Prostate gland (tissue), 2 donors: ENCODE measurements at regions not wholly inside any gene's neighbourhood (a gene's known extent, or its start where the extent isn't known, plus 50 kb on each side); places are given as distances from the start of the nearest gene placed in this dataset.

ENCODE experiments used
- DNase-seq: peaks from one replicate; pipeline ENCODE4 v3.0.0-alpha.2; 2019; ENCODE audit warnings: low spot score
- H3K27ac ChIP-seq, 2 donors: fragments of 200-600 bp; sonication (generic); 2 replicates each; pipeline ENCODE4 v1.5.1; 2017 to 2019
- H3K27me3 ChIP-seq: fragments of 200-600 bp; sonication (generic); replicated peaks from 2 replicates; pipeline ENCODE4 v1.5.1; 2019; ENCODE audit not compliant: insufficient read depth
- H3K36me3 ChIP-seq, 2 donors: fragments of 200-600 bp; sonication (generic); 1 replicate in 1 of 2; 2 replicates in 1 of 2; pipeline versions ENCODE4 v1.5.1 to v1.8.1; 2017 to 2019
- H3K4me1 ChIP-seq: fragments of 200-600 bp; sonication (generic); replicated peaks from 2 replicates; pipeline ENCODE4 v1.5.1; 2019
- H3K4me3 ChIP-seq, 2 donors: fragments of 200-600 bp; sonication (generic); 2 replicates each; pipeline ENCODE4 v1.5.1; 2017 to 2019
- H3K9me3 ChIP-seq: fragments of 200-600 bp; sonication (generic); 2 replicates; pipeline ENCODE4 v1.5.1; 2017
- POLR2A ChIP-seq: fragments of 450-650 bp; IDR thresholded peaks from one replicate; pipeline ENCODE4 v1.6.1; 2016; ENCODE audit warnings: antibody characterized with exemption, mild to moderate bottlenecking
- POLR2AphosphoS5 ChIP-seq: sonication (generic); formaldehyde crosslinking; IDR thresholded peaks from one replicate; pipeline ENCODE4 v1.6.1; 2017; ENCODE audit warnings: antibody characterized with exemption
- WGBS: methylation state at CpG from one replicate; pipeline ENCODE4 v1.1.5; 2018; 5-methylcytosine and 5-hydroxymethylcytosine counted together
- intact Hi-C: fragments of 100-400 bp; cut with DNase I; formaldehyde crosslinking; loops from one replicate; pipeline ENCODE4 v1.14.2; 2022
- TF ChIP-seq, protein P1 (sequence below), 4 experiments: fragments of 200-600 bp in 2 of 4; fragments of 450-650 bp in 2 of 4; sonication (generic) in 2 of 4; IDR thresholded peaks; 1 replicate in 3 of 4; 2 replicates in 1 of 4; pipeline ENCODE4 v1.5.1; 2016 to 2019; ENCODE audit warnings: antibody characterized with exemption in 4 of 4, mild to moderate bottlenecking in 2 of 4, moderate library complexity in 2 of 4

DNA sequence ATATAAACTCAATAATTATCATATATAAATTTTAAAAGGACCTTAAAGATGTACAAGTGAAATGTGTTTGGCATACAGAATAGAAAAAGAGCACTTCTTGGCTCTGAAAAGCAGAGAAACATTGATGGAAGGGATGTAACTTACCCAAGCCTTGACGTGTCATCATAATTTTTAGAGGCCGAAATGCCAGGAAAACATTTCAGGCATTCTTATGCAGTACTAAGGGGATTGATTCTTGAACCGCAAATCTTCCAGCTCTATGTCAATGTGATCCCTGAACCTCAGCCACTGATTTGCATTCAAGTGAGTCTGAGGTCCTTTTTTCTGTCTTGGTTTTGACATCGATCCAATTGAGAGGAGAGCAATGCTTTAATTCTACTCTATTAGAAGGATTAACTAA is 97.8 kb downstream of the CLDN1 start:
- WGBS, result 57% methylated on average over 4 of the region's 4 CpGs
- TF ChIP-seq, protein P1, sequence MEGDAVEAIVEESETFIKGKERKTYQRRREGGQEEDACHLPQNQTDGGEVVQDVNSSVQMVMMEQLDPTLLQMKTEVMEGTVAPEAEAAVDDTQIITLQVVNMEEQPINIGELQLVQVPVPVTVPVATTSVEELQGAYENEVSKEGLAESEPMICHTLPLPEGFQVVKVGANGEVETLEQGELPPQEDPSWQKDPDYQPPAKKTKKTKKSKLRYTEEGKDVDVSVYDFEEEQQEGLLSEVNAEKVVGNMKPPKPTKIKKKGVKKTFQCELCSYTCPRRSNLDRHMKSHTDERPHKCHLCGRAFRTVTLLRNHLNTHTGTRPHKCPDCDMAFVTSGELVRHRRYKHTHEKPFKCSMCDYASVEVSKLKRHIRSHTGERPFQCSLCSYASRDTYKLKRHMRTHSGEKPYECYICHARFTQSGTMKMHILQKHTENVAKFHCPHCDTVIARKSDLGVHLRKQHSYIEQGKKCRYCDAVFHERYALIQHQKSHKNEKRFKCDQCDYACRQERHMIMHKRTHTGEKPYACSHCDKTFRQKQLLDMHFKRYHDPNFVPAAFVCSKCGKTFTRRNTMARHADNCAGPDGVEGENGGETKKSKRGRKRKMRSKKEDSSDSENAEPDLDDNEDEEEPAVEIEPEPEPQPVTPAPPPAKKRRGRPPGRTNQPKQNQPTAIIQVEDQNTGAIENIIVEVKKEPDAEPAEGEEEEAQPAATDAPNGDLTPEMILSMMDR (IDR thresholded peaks at IDR 0.05), result no peak
- no peak for TF ChIP-seq POLR2AphosphoS5
- TF ChIP-seq POLR2A, result no peak
- Histone ChIP-seq H3K4me3 (no peak overlapping the region), H3K27me3 (no peaks in the 10 kb centered on the region), H3K27ac (no peak overlapping the region), H3K4me1 (no peaks in the 10 kb centered on the region), H3K9me3 (no peaks in the 10 kb centered on the region), H3K36me3 (no peaks in the 10 kb centered on the region)
- DNase-seq, result no peak
- intact Hi-C loops, result loop anchor here (10.0 kb wide), 1 partner anchor 200 kb away; no protein-coding TSS in a partner anchor

DNA sequence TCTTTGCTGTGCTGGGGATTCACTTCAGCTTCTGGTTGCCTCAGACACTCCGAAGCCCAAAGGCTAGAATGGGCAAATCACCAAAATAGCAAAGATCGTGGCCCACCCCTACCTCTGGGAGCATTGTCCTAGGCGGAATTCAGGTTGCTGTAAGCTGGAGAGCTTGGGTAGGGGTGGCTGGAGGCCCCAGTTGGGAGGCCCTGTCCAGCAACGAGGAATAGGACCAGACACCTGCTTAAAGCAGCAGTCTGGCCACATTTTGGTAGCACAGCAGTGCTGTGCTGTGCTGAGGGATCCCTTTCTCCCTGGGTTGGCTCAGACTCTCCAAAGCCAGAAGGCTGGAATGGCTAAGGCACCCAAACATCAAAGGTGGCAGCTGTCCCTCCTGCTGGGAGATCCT is 99.3 kb downstream of the CLDN1 start:
- no peaks in the 10 kb centered on the region for H3K36me3 ChIP-seq
- no peaks in the 10 kb centered on the region for H3K4me1 ChIP-seq
- no peaks in the 10 kb centered on the region for H3K9me3 ChIP-seq
- no peak overlapping the region for H3K27ac ChIP-seq
- TF ChIP-seq, protein P1 (IDR thresholded peaks at IDR 0.05), result no peak
- TF ChIP-seq POLR2AphosphoS5 (no peak), POLR2A (no peak)
- no peak overlapping the region for H3K4me3 ChIP-seq
- intact Hi-C loops, result loop anchor here (10.0 kb wide), 1 partner anchor 202 kb away; no protein-coding TSS in a partner anchor
- no peak for DNase-seq
- WGBS, result 81% methylated on average over 4 of the region's 4 CpGs
- no peaks in the 10 kb centered on the region for H3K27me3 ChIP-seq

DNA sequence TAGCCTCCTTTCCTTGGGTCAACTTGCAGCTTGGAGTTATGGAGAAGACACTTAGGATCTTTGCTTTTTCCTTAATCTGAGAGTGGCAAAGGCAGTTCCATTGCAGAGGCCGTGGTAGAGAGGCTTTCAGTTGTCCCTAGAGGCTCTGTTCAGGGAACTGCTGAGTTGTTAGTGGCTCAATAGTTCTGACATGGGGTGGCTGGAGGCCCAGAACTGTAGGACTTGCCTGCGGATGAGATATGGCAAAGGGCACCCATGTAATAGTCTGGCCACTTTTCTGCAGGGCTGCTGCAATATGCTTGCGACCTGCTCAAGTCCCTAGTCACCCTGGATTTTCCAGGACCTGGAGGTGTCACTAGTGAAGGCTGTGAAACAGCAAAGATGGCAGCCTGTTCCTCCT is 99.9 kb downstream of the CLDN1 start:
- no peak for DNase-seq
- no peak overlapping the region for H3K4me3 ChIP-seq
- H3K36me3 ChIP-seq, result no peaks in the 10 kb centered on the region
- no peaks in the 10 kb centered on the region for H3K9me3 ChIP-seq
- no peak overlapping the region for H3K27ac ChIP-seq
- intact Hi-C loops, result loop anchor here (10.0 kb wide), 1 partner anchor 202 kb away; no protein-coding TSS in a partner anchor
- no peaks in the 10 kb centered on the region for H3K27me3 ChIP-seq
- H3K4me1 ChIP-seq, result no peaks in the 10 kb centered on the region
- TF ChIP-seq, protein P1 (IDR thresholded peaks at IDR 0.05), result no peak
- TF ChIP-seq POLR2A (no peak), POLR2AphosphoS5 (no peak)
- WGBS, result 96% methylated on average over 2 of the region's 3 CpGs

DNA sequence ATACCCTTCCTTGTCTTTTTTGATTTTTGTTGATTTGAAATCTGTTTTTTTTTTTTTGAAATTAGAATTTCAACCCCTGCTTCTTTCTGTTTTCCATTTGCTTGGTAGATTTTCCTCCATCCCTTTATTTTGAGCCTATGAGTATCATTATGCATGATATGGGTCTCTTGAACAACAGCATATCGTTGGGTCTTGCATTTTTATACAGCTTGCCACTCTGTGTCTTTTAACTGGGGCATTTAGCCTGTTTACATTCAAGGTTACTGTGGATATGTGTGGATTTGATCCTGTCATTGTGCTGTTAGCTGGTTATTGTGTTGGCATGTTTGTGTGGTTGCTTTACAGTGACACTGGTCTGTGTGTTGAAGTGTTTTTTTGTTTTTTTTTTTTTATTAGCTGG is 99.7 kb upstream of the P3H2 start:
- H3K4me3 ChIP-seq, result no peak overlapping the region
- no peaks in the 10 kb centered on the region for H3K4me1 ChIP-seq
- H3K9me3 ChIP-seq, result no peaks in the 10 kb centered on the region
- 100% methylated on average over 1 of the region's 1 CpG for WGBS
- no peaks in the 10 kb centered on the region for H3K36me3 ChIP-seq
- TF ChIP-seq, protein P1 (IDR thresholded peaks at IDR 0.05), result no peak
- TF ChIP-seq POLR2A (no peak), POLR2AphosphoS5 (no peak)
- no peak overlapping the region for H3K27ac ChIP-seq
- intact Hi-C loops, result loop anchor here (10.0 kb wide), 1 partner anchor 204 kb away; no protein-coding TSS in a partner anchor
- DNase-seq, result no peak
- H3K27me3 ChIP-seq, result no peaks in the 10 kb centered on the region

DNA sequence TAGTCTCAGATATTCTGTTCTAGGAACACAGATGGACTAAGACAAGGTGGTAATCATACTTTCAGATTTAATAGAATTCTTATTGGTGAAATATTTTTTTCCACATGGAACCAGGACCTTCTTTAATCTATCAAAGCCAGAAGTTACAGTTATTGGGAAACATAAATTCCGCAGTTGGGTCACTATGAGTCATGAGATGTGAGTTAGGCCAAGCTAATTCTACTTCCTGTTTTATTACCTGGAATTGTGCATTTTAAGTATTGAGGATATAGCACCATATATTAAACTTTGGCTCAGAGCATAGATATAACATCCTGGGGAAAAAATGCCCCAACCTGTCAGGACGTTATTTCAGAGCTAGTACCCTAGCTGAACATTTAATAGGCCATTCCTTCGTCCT is 96.4 kb upstream of the P3H2 start:
- Histone ChIP-seq H3K9me3 (no peaks in the 10 kb centered on the region), H3K4me1 (no peaks in the 10 kb centered on the region), H3K27ac (no peak overlapping the region), H3K36me3 (no peaks in the 10 kb centered on the region), H3K27me3 (no peaks in the 10 kb centered on the region), H3K4me3 (no peak overlapping the region)
- WGBS, result 86% methylated on average over 3 of the region's 3 CpGs
- intact Hi-C loops, result no loop called here
- DNase-seq, result no peak
- TF ChIP-seq POLR2A, result no peak
- TF ChIP-seq, protein P1 (IDR thresholded peaks at IDR 0.05), result no peak
- TF ChIP-seq POLR2AphosphoS5, result no peak
